GM18909 (cell line): ENCODE measurements at regions not wholly inside any gene's neighbourhood (a gene's known extent, or its start where the extent isn't known, plus 50 kb on each side); places are given as distances from the start of the nearest gene placed in this dataset.

Source experiments
- ATAC-seq: cut with Tn5 transposase; IDR thresholded peaks from one replicate; pipeline ENCODE4 v1.9.1; 2021; ENCODE audit warnings: mild to moderate bottlenecking; ENCODE audit not compliant: unreplicated experiment, poor library complexity

- ATAC-seq, result no peak
Measured at GRCh38 chr11:29783506-29783905, 233.3 kb downstream of the KCNA4 start.

DNA sequence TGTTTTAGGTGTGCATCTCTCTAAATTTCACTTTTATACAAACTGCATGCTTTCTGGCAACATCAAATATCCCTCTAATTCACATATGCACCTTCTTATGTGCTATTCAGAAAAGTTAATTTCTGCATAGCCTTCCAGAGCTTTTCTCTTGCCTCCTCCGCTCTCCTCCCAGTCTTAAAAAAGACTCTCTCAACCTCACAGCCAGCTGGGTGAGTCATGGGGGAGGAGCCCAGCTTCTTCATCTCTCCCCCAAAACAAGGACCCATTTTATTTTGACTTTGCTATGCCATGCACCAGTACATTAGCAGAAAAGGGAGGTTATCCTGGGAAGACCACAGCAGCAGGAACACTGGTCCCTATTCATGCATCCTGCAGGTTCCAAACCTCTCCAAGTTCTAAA, 234.4 kb downstream of the KCNA4 start:
- ATAC-seq, result no peak

GRCh38 chr11:29781268-29781667, 235.6 kb downstream of the KCNA4 start:
- no peak for ATAC-seq

DNA sequence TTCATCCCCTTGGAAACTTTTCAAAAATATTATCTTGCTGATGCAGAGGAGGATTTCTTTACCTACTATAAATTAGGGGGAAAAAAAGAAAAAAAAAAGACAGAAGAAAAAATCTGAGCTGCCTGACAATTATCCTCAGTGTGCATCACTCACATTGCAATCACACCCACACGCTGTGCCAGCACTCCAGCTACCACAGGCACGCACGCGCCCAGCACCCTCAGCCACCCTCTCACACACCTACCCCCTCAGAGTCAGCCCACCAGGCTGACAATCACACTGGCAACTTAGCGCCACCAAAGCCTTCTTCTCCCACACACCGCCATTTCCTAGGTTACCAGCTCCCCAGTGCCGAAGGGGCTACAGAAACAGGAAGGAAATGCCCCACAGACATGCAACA, 236.1 kb downstream of the KCNA4 start:
- no peak for ATAC-seq

- ATAC-seq, result no peak
Measured at GRCh38 chr11:29773656-29774264, 243.1 kb downstream of the KCNA4 start.

GRCh38 chr11:29756871-29757270, 260.0 kb downstream of the KCNA4 start:
- no peak for ATAC-seq

- no peak for ATAC-seq
Measured at GRCh38 chr11:29755474-29755873, 261.4 kb downstream of the KCNA4 start.

DNA sequence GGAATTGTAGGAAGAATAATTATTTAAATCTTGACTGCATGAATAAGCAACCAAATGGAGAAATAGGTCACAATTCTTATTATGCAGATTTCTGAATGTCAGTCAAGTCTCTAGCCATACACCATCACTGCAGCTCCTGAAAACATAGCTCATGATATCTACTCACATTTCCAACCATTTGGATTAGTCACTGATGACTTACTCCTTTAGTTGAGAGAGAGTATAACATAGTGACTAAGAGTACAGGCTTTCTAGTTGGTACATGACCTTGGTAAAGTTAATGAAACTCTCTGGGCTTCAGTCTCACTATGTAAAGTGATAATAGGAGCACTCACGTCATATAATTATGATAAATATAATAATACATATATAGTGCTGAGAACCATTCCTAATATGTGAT, 265.2 kb downstream of the KCNA4 start:
- no peak for ATAC-seq

- no peak for ATAC-seq
Measured at GRCh38 chr11:29750392-29750791, 266.4 kb downstream of the KCNA4 start.

DNA sequence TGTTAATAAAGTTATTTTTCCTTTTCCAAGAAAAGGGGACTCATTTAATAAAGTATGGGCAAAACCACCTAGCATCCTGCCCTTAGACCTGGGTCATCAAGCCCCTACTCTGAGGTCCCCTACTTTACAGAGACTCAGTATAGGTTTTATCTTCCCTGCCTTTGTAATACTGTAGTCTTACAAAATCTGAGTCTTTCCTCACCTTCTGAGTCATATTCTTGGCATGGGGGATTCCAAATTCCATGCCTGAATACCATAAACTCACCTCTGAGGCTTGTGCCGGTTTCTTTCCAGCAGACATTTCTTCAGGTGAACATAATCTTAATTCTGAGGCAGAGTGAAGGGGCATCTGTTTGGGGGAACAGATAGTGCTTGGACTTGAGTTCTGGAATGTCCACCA, 282.5 kb downstream of the KCNA4 start:
- ATAC-seq, result no peak

GRCh38 chr11:29713831-29714320, 303.0 kb downstream of the KCNA4 start:
- no peak for ATAC-seq

DNA sequence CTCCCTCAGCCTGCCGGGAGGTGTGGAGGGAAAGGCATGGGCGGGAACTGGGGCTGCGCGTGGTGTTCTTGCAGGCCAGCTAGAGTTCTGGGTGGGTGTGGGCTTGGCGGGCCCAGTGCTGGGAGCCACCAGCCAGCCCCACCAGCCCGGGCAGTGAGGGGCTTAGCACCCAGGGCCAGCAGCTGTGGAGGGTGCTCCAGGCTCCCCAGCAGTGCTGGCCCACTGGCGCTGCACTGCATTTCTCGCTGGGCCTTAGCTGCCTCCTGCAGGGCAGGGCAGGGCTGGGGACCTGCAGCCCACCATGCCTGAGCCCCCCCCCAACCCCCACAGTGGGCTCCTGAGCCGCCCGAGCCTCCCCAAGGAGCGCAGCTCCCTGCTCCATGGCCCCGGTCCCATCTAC, 304.2 kb downstream of the KCNA4 start:
- ATAC-seq, result no peak

GRCh38 chr11:29707924-29708323, 308.9 kb downstream of the KCNA4 start:
- no peak for ATAC-seq

- no peak for ATAC-seq
Measured at GRCh38 chr11:29685361-29685760, 331.5 kb downstream of the KCNA4 start.

GRCh38 chr11:29682856-29683255, 334.0 kb downstream of the KCNA4 start:
- no peak for ATAC-seq

DNA sequence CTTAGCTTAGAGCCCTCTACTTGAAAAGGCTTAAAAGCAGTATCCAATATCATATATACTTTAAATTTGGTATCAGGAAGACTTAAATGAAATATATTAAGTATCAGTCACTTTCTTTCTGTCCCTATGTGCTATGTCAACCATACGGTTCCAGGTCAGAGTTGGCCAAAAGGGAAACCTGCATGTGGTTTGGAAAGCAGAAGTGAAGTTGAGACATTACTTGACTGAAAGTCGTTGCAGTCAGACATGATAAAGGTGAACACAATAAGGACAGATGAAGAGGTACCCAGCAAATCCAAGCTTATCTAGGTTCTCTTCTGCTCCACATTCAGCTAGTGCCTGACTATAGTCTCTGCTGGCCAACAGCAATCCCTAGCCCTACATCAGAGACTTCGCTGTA, 336.8 kb downstream of the KCNA4 start:
- peak; percentile 76 for ATAC-seq

DNA sequence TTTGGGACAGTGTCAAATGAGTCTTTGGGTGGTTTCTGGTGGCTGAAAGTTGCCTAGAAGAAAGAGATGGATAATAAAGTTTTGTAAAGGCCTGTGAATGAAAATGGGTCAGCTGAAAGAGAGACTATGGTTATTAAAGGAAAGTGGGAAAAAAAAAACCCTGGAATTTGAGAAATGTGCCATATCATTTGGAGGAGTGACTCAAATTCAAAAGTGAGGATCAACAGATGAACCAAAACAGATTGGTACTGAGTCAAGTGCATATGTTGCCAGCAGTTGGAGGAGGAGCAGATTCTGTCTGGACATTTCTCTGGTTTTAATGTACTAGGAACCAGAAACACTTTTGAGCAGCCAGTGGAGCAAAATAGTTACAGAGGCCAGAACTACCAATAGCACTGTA, 339.8 kb downstream of the KCNA4 start:
- no peak for ATAC-seq

- no peak for ATAC-seq
Measured at GRCh38 chr11:29669310-29669709, 347.5 kb downstream of the KCNA4 start.

DNA sequence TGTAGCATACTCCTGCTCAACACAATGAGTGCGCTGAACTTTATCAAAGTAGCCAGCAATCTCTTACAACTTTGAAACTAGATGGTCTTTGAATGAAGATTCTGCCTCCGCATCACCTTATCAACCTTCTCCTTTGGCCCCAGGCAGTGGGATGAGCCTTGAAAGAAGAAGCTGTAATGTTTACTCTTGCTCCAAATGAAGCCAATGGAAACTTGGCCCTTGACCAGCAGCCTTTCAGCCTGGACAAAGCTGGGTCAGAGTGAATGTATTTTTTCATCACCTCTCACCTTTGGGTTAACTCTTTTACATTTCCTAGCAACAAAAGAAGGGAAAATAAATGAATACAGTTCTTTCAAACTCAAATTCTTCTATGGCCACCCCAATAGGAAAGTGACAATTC, 359.1 kb downstream of the KCNA4 start:
- ATAC-seq, result no peak

GRCh38 chr11:29656597-29656996, 360.2 kb downstream of the KCNA4 start:
- ATAC-seq, result no peak

DNA sequence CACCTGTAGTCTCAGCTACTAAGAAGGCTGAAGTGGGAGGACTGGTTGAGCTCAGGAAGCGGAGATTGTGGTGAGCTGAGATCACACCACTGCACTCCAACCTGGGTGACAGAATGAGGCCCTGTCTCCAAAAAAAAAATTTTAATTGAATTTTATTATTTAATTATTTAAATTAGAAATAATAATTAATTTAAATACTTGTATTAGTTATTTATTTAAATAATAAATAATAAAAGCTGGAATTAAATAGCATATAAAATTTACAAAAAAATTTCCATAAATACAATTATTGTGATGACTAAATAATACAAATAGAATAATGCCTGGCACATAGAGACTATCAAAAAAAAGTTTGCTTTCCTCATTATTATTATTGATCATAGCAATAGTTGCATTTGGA, 371.5 kb downstream of the KCNA4 start:
- ATAC-seq, result no peak

DNA sequence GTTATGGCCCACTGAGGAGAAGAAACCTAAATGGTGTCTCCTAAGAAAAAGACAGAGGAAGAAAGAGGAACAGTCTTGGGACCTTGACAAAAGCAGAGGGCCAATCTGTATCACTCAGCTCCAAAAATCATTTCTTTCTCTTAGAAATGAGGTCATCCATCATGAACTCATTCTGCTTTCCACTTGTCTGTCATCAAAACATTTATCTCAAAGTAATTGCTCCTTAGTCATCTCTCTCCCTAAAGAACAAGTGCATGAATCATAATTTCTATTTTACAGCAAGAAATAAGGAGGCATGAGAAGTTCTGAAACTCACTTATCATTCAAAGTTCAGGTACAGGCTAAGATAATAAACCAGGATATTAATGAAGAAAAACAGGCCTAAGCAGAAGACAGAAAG, 375.6 kb downstream of the KCNA4 start:
- no peak for ATAC-seq

DNA sequence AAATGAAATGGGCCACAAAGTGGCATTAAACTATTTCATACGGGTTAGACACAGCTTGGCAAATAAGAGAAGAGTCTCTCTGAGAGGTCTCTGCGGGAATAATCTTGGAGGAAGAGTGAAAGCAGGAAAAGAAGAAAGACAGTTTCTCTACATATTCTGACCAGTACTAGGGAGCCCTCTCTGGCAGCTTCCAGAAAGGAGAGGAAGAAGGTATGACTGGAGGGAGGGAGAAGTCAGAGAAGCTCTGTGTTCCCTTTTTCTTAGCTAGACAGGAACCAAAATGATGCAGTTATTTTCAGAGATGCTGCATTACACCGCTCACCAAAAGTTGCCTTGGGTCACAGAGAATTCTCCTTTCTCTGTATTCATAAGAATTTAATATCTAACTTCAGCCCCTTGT, 382.1 kb downstream of the KCNA4 start:
- no peak for ATAC-seq
